GF-D8 (cell line): ENCODE measurements at regions not wholly inside any gene's neighbourhood (a gene's known extent, or its start where the extent isn't known, plus 50 kb on each side); places are given as distances from the start of the nearest gene placed in this dataset.
"Not testable (repeated sequence)": the region's sequence is repeated elsewhere in the genome, so short reads cannot be mapped to it uniquely, and the experiment has no call there.

Experiments used
- DNase-seq: peaks from one replicate; lab custom pipeline; 2025; lab: John Stamatoyannopoulos, UW

DNA sequence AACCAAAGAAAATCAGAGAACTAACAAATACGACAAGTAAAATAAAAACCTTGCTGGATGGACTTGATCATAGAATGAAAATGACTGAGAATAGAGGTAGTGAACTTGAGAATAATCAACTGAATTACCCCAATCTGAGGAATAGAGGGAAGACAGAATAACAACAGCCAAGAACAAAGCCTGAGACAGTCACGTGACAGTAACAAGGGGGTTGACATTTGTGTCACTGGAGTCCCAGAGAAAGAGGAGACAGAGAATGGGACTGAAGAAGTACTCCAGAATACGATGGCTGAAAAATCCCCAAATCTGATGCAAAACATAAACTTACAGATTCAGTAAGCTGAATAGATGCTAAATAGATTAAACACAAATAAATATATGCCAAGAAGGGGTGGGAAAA lies 248.5 kb upstream of the HDAC4 start:
- no peak for DNase-seq

DNA sequence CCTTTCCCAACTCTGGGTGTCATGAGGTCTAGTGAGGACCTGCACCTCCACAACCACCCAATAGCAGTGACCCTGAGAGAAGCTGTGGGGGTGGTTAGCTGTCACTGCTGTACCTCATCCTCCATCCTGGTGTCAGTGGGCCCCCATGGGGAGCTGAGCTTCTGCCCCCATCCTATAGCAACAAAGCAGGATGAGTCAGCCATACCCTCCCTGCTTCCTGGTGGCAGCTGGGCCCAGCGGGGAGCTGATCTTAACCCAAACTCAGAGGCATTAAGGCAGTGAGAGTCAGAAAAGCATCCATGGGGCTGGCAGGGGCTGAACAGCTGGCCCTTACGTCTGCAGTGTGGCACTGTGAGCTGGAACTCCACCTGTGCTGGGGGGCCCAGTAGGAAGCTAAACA lies 247.8 kb upstream of the HDAC4 start:
- DNase-seq, result no peak

- DNase-seq, result no peak
These were observed 246.4 kb upstream of the HDAC4 start for GRCh38 chr2:239647052-239647819.

GRCh38 chr2:239646184-239646583 lies 245.4 kb upstream of the HDAC4 start:
- DNase-seq, result no peak

DNA sequence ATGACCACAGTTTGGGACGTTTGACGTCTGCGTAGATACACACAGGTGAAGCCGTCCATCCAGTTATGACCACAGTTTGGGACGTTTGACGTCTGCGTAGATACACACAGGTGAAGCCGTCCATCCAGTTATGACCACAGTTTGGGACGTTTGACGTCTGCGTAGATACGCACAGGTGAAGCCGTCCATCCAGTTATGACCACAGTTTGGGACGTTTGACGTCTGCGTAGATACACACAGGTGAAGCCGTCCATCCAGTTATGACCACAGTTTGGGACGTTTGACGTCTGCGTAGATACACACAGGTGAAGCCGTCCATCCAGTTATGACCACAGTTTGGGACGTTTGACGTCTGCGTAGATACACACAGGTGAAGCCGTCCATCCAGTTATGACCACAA lies 243.8 kb upstream of the HDAC4 start:
- DNase-seq, result not testable (repeated sequence)

- no peak for DNase-seq
These were observed 243.2 kb upstream of the HDAC4 start for GRCh38 chr2:239644011-239644410.

- DNase-seq, result no peak
These were observed 241.7 kb upstream of the HDAC4 start for GRCh38 chr2:239642406-239643004.

GRCh38 chr2:239641904-239642303 lies 241.1 kb upstream of the HDAC4 start:
- DNase-seq, result not testable (repeated sequence)

GRCh38 chr2:239640676-239641578 lies 240.1 kb upstream of the HDAC4 start:
- no peak for DNase-seq

DNA sequence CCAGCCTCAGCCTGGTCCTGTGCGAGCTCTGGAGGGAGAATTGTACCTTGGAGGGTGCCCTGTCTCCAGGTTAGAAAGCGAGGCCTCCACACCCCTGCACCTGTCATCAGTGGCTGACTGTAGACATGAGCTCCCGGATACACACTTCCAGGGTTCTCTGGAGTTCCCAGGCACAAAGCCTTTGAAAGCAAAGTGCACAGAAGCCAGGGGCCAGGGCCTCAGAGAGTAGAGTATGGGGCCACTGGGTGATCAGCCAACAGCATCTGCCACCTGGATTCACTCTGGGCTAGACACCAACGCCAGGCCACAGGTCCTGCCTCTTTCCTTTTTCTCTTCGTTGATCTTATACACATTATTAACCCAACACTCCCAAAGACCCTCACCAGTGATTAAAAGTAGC lies 239.4 kb upstream of the HDAC4 start:
- no peak for DNase-seq

GRCh38 chr2:239639421-239640185 lies 238.8 kb upstream of the HDAC4 start:
- no peak for DNase-seq

DNA sequence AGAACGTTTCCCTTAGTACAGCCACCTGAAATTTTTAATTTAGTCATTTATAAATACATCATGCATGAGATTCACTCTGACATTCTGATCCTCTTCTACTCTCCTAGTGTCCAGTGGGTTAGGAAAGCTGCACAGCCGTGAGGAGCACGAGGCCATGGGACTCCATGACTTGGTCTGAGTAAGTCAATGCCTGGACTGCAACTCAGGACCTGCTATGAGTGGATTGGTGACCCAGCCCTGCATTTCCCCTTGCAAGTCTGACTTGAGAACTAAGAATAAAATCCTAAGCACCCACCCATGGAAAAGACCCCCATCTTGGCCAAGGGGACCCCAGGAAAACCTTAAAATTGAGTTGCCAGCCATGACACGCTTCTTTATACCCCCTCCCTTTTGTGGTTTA lies 237.6 kb upstream of the HDAC4 start:
- no peak for DNase-seq

GRCh38 chr2:239636808-239637207 lies 236.0 kb upstream of the HDAC4 start:
- DNase-seq, result no peak

DNA sequence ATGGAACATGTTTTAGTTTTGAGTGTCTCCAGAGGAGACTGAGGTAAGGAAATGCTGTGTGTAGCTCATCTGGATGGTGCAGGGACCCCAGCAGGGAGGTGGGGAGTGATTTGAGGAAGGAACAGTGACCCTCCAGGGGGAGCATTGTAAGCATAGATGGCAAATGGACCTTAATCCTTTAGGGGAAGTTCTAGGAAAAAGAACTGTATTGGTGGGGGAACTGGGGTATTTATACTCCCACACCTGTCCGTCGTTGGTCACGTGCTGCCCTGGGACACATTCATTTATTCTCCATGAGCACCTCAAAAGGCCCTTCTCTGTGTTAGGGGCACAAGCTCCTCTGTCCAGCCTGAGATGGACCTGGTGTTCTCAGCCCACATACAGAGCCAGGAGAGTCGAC lies 233.9 kb upstream of the HDAC4 start:
- DNase-seq, result no peak

DNA sequence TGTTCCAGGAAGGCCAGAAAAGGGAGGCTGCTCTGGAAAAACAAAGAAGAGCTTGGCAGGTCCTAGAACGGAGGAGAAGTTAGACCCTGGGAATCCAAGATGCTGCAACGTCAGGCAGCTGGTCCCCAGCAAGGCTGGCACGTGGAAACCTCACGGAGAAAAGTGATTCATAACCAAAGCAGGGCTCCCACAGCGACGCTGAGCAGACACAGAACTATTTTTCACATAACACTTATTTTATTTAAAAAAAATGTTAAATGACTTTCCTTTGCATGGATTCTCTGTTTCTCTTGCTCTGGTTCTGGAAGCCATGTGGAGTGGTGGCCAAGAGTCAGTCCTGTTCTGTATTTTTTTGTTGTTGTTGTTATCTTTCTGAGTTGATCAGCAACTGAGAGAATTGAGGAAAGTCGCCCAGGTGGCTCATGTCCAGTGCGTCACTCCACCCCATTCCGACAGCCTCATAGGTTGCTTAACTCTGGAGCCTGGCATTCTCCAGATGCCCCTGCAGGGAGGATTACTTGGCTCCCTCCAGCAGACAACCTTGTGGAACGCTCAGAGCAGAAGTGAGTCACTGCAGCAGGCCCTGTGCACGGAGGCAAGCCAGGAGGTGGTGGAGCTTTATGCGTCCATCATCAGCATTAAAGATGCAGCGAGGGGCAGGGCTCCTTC lies 229.9 kb upstream of the HDAC4 start:
- no peak for DNase-seq

DNA sequence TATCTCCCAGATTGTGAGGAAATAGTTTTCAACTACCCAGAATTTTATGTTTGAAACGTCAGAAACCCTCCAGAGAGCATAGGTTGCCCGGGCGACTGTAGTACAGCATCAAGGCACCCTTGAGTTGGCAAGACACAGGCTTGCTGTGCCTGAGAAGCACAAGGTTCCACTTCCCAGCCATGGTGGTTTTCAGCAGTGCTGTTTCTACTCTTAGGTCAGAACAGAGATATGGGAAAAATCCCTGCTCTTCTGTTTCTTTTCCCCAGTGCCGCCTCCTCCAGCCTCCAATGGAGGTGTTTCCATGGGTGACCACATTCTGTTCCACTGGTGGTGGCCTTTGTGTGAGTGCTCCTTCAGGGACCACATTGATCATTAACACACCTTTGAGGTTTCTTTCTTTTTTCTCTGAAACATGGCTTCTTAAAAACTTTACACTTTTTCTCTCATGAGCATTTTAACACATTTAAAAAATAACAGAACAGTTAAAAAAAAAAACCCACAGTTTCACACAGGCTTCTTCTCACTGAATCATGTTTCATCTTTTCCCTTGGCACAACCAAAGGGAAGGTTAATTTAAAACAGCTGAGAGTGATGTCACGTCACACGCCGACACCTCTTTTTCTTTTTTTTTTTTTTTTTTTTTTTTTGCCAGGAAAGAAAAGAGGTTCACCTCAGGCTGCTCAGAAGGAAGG lies 229.3 kb upstream of the HDAC4 start:
- DNase-seq, result no peak

DNA sequence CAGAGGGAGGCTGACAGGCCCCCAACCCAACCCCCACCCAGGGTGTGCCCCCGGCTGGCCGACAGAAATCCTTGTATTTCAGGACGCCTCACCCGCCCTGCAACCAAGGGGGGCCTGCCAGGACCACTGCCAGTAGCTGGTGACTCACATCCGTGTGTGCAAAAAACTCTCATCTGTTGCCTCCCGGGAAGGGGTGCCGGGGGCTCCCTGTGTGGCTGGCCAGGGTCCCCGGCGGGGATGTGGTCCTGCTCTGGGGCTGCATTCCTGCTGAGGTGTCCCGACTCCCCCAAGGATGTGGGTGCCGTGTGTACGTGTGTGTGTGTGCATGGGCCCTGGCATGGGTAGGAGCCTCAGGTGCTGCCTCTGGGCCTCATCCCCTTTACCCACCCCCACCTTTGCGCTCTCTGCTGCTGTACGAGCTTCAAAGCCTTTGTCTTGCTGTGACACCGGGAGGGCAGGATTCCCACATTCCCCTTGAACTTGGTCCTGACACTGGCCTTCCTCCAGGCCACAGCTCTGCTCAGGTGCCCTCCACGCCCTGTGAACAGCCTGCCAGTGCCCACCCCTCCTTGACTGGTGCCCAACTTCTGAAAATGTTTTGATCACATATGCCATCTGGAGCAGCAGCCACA lies 226.3 kb upstream of the HDAC4 start:
- DNase-seq, result no peak

DNA sequence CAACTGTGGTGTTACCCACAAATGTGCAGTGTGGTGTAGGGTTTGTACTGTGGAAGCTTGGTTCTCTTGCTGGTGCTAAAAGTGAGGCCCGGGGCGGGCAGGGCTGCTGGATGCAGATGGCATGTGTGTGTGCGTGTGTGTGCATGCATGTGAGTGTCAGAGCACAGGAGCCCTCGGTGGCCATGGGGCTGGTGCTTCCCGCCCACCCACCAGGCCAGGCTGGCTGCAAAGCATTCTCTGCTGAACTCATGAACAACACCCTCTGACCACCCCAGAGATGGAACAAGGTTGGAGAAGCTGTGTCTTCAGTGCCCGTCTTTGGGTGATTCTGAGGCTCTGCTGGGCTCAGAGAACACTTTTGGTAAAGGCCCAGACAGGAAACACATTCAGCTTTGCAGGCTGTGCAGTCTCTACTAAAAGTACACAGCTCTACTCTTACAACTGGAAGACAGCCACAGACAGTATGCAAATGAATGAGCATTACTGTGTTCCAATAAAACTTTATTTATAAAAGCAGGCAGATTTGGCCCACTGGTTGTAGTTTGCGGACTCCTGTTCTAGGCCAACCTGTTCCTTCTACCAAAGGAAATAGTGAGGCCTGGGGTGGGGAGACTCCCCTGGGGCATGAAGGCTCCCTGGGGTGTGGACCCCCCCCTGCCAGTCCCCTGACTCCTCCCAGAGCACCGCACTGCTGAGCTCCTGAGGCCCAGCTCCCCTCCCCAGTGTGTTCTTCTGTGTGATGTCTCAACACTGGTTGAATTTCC lies 225.3 kb upstream of the HDAC4 start:
- no peak for DNase-seq

GRCh38 chr2:239625156-239625845 lies 224.5 kb upstream of the HDAC4 start:
- DNase-seq, result no peak
